H1 (cell line): ENCODE measurements at regions not wholly inside any gene's neighbourhood (a gene's known extent, or its start where the extent isn't known, plus 50 kb on each side); places are given as distances from the start of the nearest gene placed in this dataset.

Experiments used
- CTCF ChIA-PET: fragments of 300-600 bp; sonication (Branson Sonifier 250); formaldehyde crosslinking; loops from one replicate; lab custom pipeline; 2021; ENCODE audit not compliant: partially characterized antibody; lab: Charles Lee
- POLR2A ChIA-PET: fragments of 300-600 bp; sonication (Branson Sonifier 250); formaldehyde crosslinking; loops from one replicate; lab custom pipeline; 2021; ENCODE audit warnings: inconsistent platforms; ENCODE audit not compliant: partially characterized antibody; lab: Charles Lee
- DNase-seq, 2 experiments: peaks; one replicate each; pipeline versions ENCODE4 v3.0.0 to v3.0.0-alpha.2; 2010 to 2022; ENCODE audit warnings: low spot score in 2 of 2, low read depth in 1 of 2, mixed read lengths in 1 of 2
- FAIRE-seq: peaks from 2 replicates; lab custom pipeline; 2011; peaks lifted over from hg19 to GRCh38; lab: Jason Lieb, UNC
- H2AFZ ChIP-seq: 2 replicates; pipeline ENCODE4 v1.8.1; 2012; ENCODE audit warnings: low read length, inconsistent platforms
- H2AK5ac ChIP-seq: 2 replicates; pipeline ENCODE4 v1.6.1; 2013; ENCODE audit warnings: low read depth, low read length
- H2BK120ac ChIP-seq: replicated peaks from 2 replicates; pipeline ENCODE3; 2013; ENCODE audit warnings: low read depth, low read length, inconsistent platforms
- H2BK12ac ChIP-seq: 2 replicates; pipeline ENCODE4 v1.6.1; 2013; ENCODE audit warnings: low read depth, low read length
- H2BK15ac ChIP-seq: 2 replicates; pipeline ENCODE4 v1.6.1; 2013; ENCODE audit warnings: low read length
- H2BK20ac ChIP-seq: 2 replicates; pipeline ENCODE4 v1.6.1; 2013; ENCODE audit warnings: low read length
- H2BK5ac ChIP-seq: 2 replicates; pipeline ENCODE4 v1.6.1; 2013; ENCODE audit warnings: low read depth, low read length
- H3K14ac ChIP-seq: 2 replicates; pipeline ENCODE4 v1.6.1; 2013; ENCODE audit warnings: inconsistent platforms; ENCODE audit not compliant: insufficient read length
- H3K18ac ChIP-seq: 2 replicates; pipeline ENCODE4 v1.6.1; 2013; ENCODE audit warnings: low read length; ENCODE audit errors: extremely low read depth
- H3K23ac ChIP-seq: 2 replicates; pipeline ENCODE4 v1.6.1; 2013; ENCODE audit warnings: inconsistent platforms; ENCODE audit not compliant: insufficient read length
- H3K23me2 ChIP-seq: 2 replicates; pipeline ENCODE4 v1.6.1; 2013; ENCODE audit warnings: low read depth, low read length
- H3K27ac ChIP-seq: 2 replicates; pipeline ENCODE4 v1.6.1; 2011; ENCODE audit warnings: low read depth, low read length, inconsistent platforms
- H3K27me3 ChIP-seq, 4 experiments: replicated peaks in 1 of 4; 1 replicate in 1 of 4; 2 replicates in 3 of 4; pipeline versions ENCODE4 v1.6.1 to v1.8.1; 2011 to 2013; ENCODE audit warnings: low read length in 3 of 4, mild to moderate bottlenecking in 3 of 4, inconsistent platforms in 2 of 4, mixed read lengths in 2 of 4, moderate library complexity in 1 of 4; ENCODE audit not compliant: control insufficient read depth in 3 of 4, insufficient read depth in 3 of 4; ENCODE audit errors: extremely low read depth in 1 of 4
- H3K36me3 ChIP-seq, 4 experiments: 2 replicates each; pipeline versions ENCODE4 v1.6.1 to v1.8.1; 2011 to 2013; ENCODE audit warnings: mild to moderate bottlenecking in 4 of 4, low read length in 3 of 4, moderate library complexity in 2 of 4, control low read depth in 1 of 4, inconsistent platforms in 1 of 4; ENCODE audit not compliant: insufficient read depth in 4 of 4, control insufficient read depth in 2 of 4
- H3K4ac ChIP-seq: replicated peaks from 2 replicates; pipeline ENCODE3; 2013; ENCODE audit warnings: low read length, low read depth, mixed read lengths, inconsistent platforms; ENCODE audit not compliant: insufficient read length
- H3K4me1 ChIP-seq, 4 experiments: replicated peaks in 1 of 4; 1 replicate in 1 of 4; 2 replicates in 3 of 4; pipeline versions ENCODE4 v1.6.1 to v1.8.1; 2011 to 2013; ENCODE audit warnings: low read length in 3 of 4, inconsistent platforms in 2 of 4, mixed read lengths in 1 of 4; ENCODE audit not compliant: insufficient read depth in 4 of 4, control insufficient read depth in 3 of 4
- H3K4me2 ChIP-seq, 2 experiments: 2 replicates each; pipeline versions ENCODE4 v1.6.1 to v1.8.1; 2011 to 2013; ENCODE audit warnings: low read depth in 2 of 2, low read length in 2 of 2, control low read depth in 1 of 2, inconsistent platforms in 1 of 2, mild to moderate bottlenecking in 1 of 2; ENCODE audit not compliant: insufficient read depth in 1 of 2
- H3K4me3 ChIP-seq, 4 experiments: fragments of 200-600, 300-600 bp in 1 of 4; sonication (generic), shearing (Covaris generic), sonication (Bioruptor Twin) in 1 of 4; 2 replicates each; pipeline versions ENCODE4 v1.5.1 to v1.8.1; 2011 to 2016; ENCODE audit warnings: low read length in 4 of 4, low read depth in 3 of 4, control low read depth in 2 of 4, inconsistent platforms in 2 of 4, mild to moderate bottlenecking in 2 of 4, mixed read lengths in 1 of 4, moderate library complexity in 1 of 4; ENCODE audit not compliant: insufficient read depth in 2 of 4; ENCODE audit errors: extremely low read depth in 1 of 4
- H3K56ac ChIP-seq: replicated peaks from 2 replicates; pipeline ENCODE3; 2013; ENCODE audit warnings: low read depth, mild to moderate bottlenecking, mixed read lengths, low read length, inconsistent platforms; ENCODE audit not compliant: insufficient read length
- H3K79me1 ChIP-seq: 2 replicates; pipeline ENCODE4 v1.6.1; 2013; ENCODE audit warnings: low read depth, low read length, control low read depth
- H3K79me2 ChIP-seq, 2 experiments: 2 replicates each; pipeline versions ENCODE4 v1.6.1 to v1.8.1; 2012 to 2013; ENCODE audit warnings: low read length in 2 of 2, mild to moderate bottlenecking in 2 of 2, inconsistent platforms in 1 of 2; ENCODE audit not compliant: insufficient read depth in 2 of 2, control insufficient read depth in 1 of 2
- H3K9ac ChIP-seq, 4 experiments: replicated peaks in 1 of 4; 1 replicate in 1 of 4; 2 replicates in 3 of 4; pipeline versions ENCODE4 v1.6.1 to v1.8.1; 2011 to 2013; ENCODE audit warnings: low read depth in 3 of 4, low read length in 3 of 4, control low read depth in 2 of 4, mild to moderate bottlenecking in 2 of 4, moderate library complexity in 2 of 4, inconsistent platforms in 1 of 4; ENCODE audit errors: extremely low read depth in 1 of 4
- H3K9me3 ChIP-seq, 2 experiments: 2 replicates each; pipeline versions ENCODE4 v1.6.1 to v1.8.1; 2012 to 2013; ENCODE audit warnings: mild to moderate bottlenecking in 2 of 2, moderate library complexity in 2 of 2, control low read depth in 1 of 2, inconsistent platforms in 1 of 2, low read depth in 1 of 2, low read length in 1 of 2, mixed read lengths in 1 of 2; ENCODE audit not compliant: insufficient read depth in 2 of 2
- H4K20me1 ChIP-seq, 2 experiments: replicated peaks in 1 of 2; 2 replicates each; pipeline versions ENCODE3 to v1.8.1; 2011 to 2013; ENCODE audit warnings: inconsistent platforms in 2 of 2, low read length in 2 of 2, mild to moderate bottlenecking in 1 of 2; ENCODE audit not compliant: insufficient read depth in 2 of 2, control insufficient read depth in 1 of 2
- H4K5ac ChIP-seq: 2 replicates; pipeline ENCODE4 v1.6.1; 2013; ENCODE audit warnings: low read length, low read depth, mixed read lengths, inconsistent platforms; ENCODE audit not compliant: insufficient read length
- H4K8ac ChIP-seq: 2 replicates; pipeline ENCODE4 v1.8.0; 2013; ENCODE audit warnings: mild to moderate bottlenecking, moderate library complexity, low read length, inconsistent platforms; ENCODE audit not compliant: insufficient read depth; ENCODE audit errors: extremely low read depth
- H4K91ac ChIP-seq: replicated peaks from 2 replicates; pipeline ENCODE3; 2013; ENCODE audit warnings: low read length, mixed read lengths, inconsistent platforms; ENCODE audit not compliant: insufficient read length
- ASH2L ChIP-seq: fragments of 200-600, 300-600 bp; sonication (generic); IDR thresholded peaks from one replicate; pipeline ENCODE4 v1.7.1; 2017; ENCODE audit warnings: low read length
- CHD7 ChIP-seq: fragments of 300-600 bp; sonication (generic); IDR thresholded peaks from 2 replicates; pipeline ENCODE4 v1.7.1; 2012; ENCODE audit warnings: low read length, moderate library complexity, mild to moderate bottlenecking, inconsistent platforms; ENCODE audit not compliant: insufficient replicate concordance

GRCh38 chr14:75338398-75338797, 59.8 kb downstream of the FOS start:
- Histone ChIP-seq H3K23ac (no peak overlapping the region), H3K18ac (no peak overlapping the region), H3K79me2 (no peaks in the 10 kb centered on the region), H4K20me1 (no peaks in the 10 kb centered on the region), H3K27me3 (no peaks in the 10 kb centered on the region), H3K4me2 (no peak overlapping the region), H3K9me3 (no peaks in the 10 kb centered on the region; a peak in 1 of 4 replicates), H3K36me3 (no peaks in the 10 kb centered on the region), H3K79me1 (no peaks in the 10 kb centered on the region), H4K8ac (no peak overlapping the region), H3K4me1 (peaks cover 0 to 4% (median under 1%) of the 10 kb centered on the region in 4 experiments; a peak in 1 of 7 replicates), H3K4ac (no peak overlapping the region), H2AK5ac (no peak overlapping the region), H3K14ac (no peak overlapping the region), H3K9ac (no peak overlapping the region), H3K27ac (no peak overlapping the region), H2AFZ (no peak overlapping the region), H2BK120ac (no peak overlapping the region), H4K91ac (no peak overlapping the region), H3K56ac (no peak overlapping the region), H2BK12ac (no peak overlapping the region), H2BK5ac (no peak overlapping the region), H4K5ac (no peak overlapping the region), H3K23me2 (no peaks in the 10 kb centered on the region), H2BK20ac (no peak overlapping the region), H2BK15ac (no peak overlapping the region), H3K4me3 (no peak overlapping the region)
- POLR2A ChIA-PET, result no interaction called here
- FAIRE-seq (no peak), DNase-seq (no peak)
- CTCF ChIA-PET, result interaction anchor here (1.3 to 1.5 kb wide), 2 partner anchors 9 to 30 kb away, joined by 4 read pairs; no protein-coding TSS in a partner anchor
- no peak for TF ChIP-seq CHD7
- TF ChIP-seq ASH2L, result no peak
